ENCODE measurements at regions not wholly inside any gene's neighbourhood (a gene's known extent, or its start where the extent isn't known, plus 50 kb on each side); places are given as distances from the start of the nearest gene placed in this dataset.

GRCh38 chr2:8176887-8177286, 505.0 kb upstream of the ID2 start:
- Histone ChIP-seq H3K4me1 (no peaks in the 10 kb centered on the region), H3K27ac (no peak overlapping the region), H3K4me3 (no peak overlapping the region), H3K9me3 (no peaks in the 10 kb centered on the region), H3K27me3 (no peaks in the 10 kb centered on the region), H3K36me3 (no peaks in the 10 kb centered on the region)
- intact Hi-C loops (cut with DNase I; ENCODE audit: low total_unique reads): no loop called here
- TF ChIP-seq POLR2A (IDR thresholded peaks at IDR 0.05) (no peak), POLR2AphosphoS5 (IDR thresholded peaks at IDR 0.05) (no peak), CTCF (IDR thresholded peaks at IDR 0.05) (no peak), EP300 (IDR thresholded peaks at IDR 0.05) (no peak)
- WGBS, 5 donors: 62 to 76% (median 72%) methylated on average over 2 of the region's 2 CpGs
- no peak for DNase-seq

- whole genome bisulfite sequencing, 5 donors: 80 to 93% (median 92%) methylated on average over 2 of the region's 2 CpGs
- intact Hi-C loops (cut with DNase I; ENCODE audit: low total_unique reads): no loop called here
- TF ChIP-seq POLR2A (IDR thresholded peaks at IDR 0.05) (no peak), EP300 (IDR thresholded peaks at IDR 0.05) (no peak), POLR2AphosphoS5 (IDR thresholded peaks at IDR 0.05) (no peak), CTCF (IDR thresholded peaks at IDR 0.05) (no peak)
Measured at GRCh38 chr2:8177566-8177965, 504.3 kb upstream of the ID2 start.

GRCh38 chr2:8178911-8179310, 502.9 kb upstream of the ID2 start:
- WGBS, 5 donors: 81 to 88% (median 84%) methylated on average over 7 of the region's 7 CpGs
- Histone ChIP-seq H3K27me3 (no peaks in the 10 kb centered on the region), H3K4me1 (no peaks in the 10 kb centered on the region), H3K4me3 (no peak overlapping the region), H3K9me3 (no peaks in the 10 kb centered on the region), H3K27ac (no peak overlapping the region), H3K36me3 (no peaks in the 10 kb centered on the region)
- intact Hi-C loops (cut with DNase I; ENCODE audit: low total_unique reads): no loop called here
- no peak for DNase-seq
- no peak for TF ChIP-seq POLR2A (IDR thresholded peaks at IDR 0.05)
- TF ChIP-seq EP300 (IDR thresholded peaks at IDR 0.05): no peak
- TF ChIP-seq CTCF (IDR thresholded peaks at IDR 0.05): no peak
- no peak for TF ChIP-seq POLR2AphosphoS5 (IDR thresholded peaks at IDR 0.05)

More at GRCh38 chr2:8177566-8177965, 504.3 kb upstream of the ID2 start:
- no peaks in the 10 kb centered on the region for H3K36me3 ChIP-seq
- no peak overlapping the region for H3K27ac ChIP-seq
- no peak overlapping the region for H3K4me3 ChIP-seq
- no peaks in the 10 kb centered on the region for H3K4me1 ChIP-seq
- DNase-seq: no peak
- H3K9me3 ChIP-seq: no peaks in the 10 kb centered on the region
- H3K27me3 ChIP-seq: no peaks in the 10 kb centered on the region

DNA sequence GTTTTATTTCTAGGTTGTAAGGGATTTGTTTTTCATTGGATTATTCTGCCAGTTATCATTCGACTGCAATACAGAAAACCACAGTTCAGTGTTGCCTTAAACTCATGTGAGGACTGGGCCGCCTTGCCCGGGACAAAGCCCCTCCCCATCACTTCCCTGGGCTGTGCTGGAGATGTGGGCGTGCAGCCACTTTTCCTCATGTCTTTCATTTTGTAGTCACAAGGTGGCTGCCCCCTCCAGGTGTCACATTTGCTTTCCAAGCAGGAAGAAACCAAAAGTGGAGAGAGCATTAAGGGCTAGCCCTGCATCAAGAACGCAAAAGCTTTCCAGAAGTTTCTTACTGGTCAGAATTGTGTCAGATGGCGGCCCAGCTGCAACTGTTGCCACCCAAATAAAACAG, 492.5 kb upstream of the ID2 start:
- H3K4me1 ChIP-seq: peaks cover 0 to 11% (median 0%) of the 10 kb centered on the region in 4 donors
- no peak overlapping the region for H3K4me3 ChIP-seq
- H3K27ac ChIP-seq: no peak overlapping the region
- no peak for DNase-seq
- H3K36me3 ChIP-seq: no peaks in the 10 kb centered on the region
- intact Hi-C loops (cut with DNase I; ENCODE audit: low total_unique reads): no loop called here
- no peaks in the 10 kb centered on the region for H3K9me3 ChIP-seq
- 69 to 85% (median 75%) methylated on average over 6 of the region's 6 CpGs for whole genome bisulfite sequencing, 5 donors
- no peaks in the 10 kb centered on the region for H3K27me3 ChIP-seq
- TF ChIP-seq POLR2AphosphoS5 (IDR thresholded peaks at IDR 0.05) (no peak), POLR2A (IDR thresholded peaks at IDR 0.05) (no peak), CTCF (IDR thresholded peaks at IDR 0.05) (no peak), EP300 (IDR thresholded peaks at IDR 0.05) (no peak)
